ENCODE measurements at regions not wholly inside any gene's neighbourhood (a gene's known extent, or its start where the extent isn't known, plus 50 kb on each side); places are given as distances from the start of the nearest gene placed in this dataset.

DNA sequence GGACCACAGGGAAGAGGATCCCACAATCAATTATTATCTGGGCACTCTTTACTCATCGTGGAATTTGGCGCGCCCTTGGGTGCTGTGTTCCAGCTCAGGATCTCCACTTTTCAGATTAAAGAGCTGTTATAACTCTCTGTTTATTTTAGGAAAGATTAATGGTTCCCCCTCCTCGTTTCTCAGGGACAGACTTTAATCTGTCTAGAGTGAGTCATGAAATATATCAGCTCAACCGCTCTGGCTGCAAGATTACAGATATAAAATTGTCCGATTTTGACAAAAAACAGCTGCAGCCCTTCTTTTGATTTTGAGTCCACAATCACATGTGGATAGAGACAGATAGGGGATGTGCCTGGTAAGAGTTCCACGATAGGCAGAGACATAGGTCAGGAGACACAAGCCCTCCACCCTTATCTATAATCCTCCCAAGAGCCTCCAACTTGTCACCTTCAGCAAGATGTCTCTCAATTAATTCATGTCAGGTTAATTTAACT is 77.6 kb upstream of the ANKRD55 start (continued):
- TF ChIP-seq HES1 (IDR thresholded peaks at IDR 0.05; ENCODE audit: low read depth), result peak; percentile 94
- TF ChIP-seq SMAD3 (CRISPR knock-in tag; conservative IDR thresholded peaks at IDR 0.05), result no peak
- peak; percentile 93 for TF ChIP-seq TCF3 (CRISPR knock-in tag; IDR thresholded peaks at IDR 0.05)
- TF ChIP-seq L3MBTL2 (IDR thresholded peaks at IDR 0.05), result peak; percentile 33; the same call in 1 of the 2 replicates
- TF ChIP-seq, protein P1, sequence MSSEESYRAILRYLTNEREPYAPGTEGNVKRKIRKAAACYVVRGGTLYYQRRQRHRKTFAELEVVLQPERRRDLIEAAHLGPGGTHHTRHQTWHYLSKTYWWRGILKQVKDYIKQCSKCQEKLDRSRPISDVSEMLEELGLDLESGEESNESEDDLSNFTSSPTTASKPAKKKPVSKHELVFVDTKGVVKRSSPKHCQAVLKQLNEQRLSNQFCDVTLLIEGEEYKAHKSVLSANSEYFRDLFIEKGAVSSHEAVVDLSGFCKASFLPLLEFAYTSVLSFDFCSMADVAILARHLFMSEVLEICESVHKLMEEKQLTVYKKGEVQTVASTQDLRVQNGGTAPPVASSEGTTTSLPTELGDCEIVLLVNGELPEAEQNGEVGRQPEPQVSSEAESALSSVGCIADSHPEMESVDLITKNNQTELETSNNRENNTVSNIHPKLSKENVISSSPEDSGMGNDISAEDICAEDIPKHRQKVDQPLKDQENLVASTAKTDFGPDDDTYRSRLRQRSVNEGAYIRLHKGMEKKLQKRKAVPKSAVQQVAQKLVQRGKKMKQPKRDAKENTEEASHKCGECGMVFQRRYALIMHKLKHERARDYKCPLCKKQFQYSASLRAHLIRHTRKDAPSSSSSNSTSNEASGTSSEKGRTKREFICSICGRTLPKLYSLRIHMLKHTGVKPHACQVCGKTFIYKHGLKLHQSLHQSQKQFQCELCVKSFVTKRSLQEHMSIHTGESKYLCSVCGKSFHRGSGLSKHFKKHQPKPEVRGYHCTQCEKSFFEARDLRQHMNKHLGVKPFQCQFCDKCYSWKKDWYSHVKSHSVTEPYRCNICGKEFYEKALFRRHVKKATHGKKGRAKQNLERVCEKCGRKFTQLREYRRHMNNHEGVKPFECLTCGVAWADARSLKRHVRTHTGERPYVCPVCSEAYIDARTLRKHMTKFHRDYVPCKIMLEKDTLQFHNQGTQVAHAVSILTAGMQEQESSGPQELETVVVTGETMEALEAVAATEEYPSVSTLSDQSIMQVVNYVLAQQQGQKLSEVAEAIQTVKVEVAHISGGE (CRISPR knock-in tag; IDR thresholded peaks at IDR 0.05), result peak in 1 of 3 experiments; percentile 73; a peak in 2 of 6 replicates
- peak; percentile 20; the same call in 1 of the 2 replicates for TF ChIP-seq ADNP (tag; IDR thresholded peaks at IDR 0.05)
- TF ChIP-seq BCLAF1 (IDR thresholded peaks at IDR 0.05; ENCODE audit: borderline replicate concordance in 1 of 2, control insufficient read depth in 1 of 2, low read depth in 2 of 2, low read length in 1 of 2), result no peak
- TF ChIP-seq ZEB2 (IDR thresholded peaks at IDR 0.05), result peak; percentile 42; the same call in 1 of the 2 replicates
- peak; percentile 70; the same call in 1 of the 2 replicates for TF ChIP-seq ZNF584 (CRISPR knock-in tag; IDR thresholded peaks at IDR 0.05; ENCODE audit: low read depth)
- TF ChIP-seq NR2C1 (IDR thresholded peaks at IDR 0.05), result no peak
- peak; percentile 51; the same call in 1 of the 2 replicates for TF ChIP-seq NR2C1 (tag; IDR thresholded peaks at IDR 0.05)
- TF ChIP-seq HMG20A (CRISPR knock-in tag; conservative IDR thresholded peaks at IDR 0.05), result no peak
- TF ChIP-seq, protein P2, sequence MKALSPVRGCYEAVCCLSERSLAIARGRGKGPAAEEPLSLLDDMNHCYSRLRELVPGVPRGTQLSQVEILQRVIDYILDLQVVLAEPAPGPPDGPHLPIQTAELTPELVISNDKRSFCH (CRISPR knock-in tag; IDR thresholded peaks at IDR 0.05), result no peak
- TF ChIP-seq, protein P2 (tag; IDR thresholded peaks at IDR 0.05), result peak; percentile 36; the same call in 1 of the 2 replicates
- TF ChIP-seq EZH2 (IDR thresholded peaks at IDR 0.05; ENCODE audit: borderline replicate concordance, low read depth, low read length), result no peak
- peak; percentile 67; the same call in 1 of the 2 replicates for TF ChIP-seq ZNF449 (CRISPR knock-in tag; IDR thresholded peaks at IDR 0.05)
- no peak for TF ChIP-seq SRSF9 (IDR thresholded peaks at IDR 0.05; ENCODE audit: borderline replicate concordance, low read depth, low read length)
- TF ChIP-seq ARID1B (IDR thresholded peaks at IDR 0.05), result peak; percentile 96
- peak; percentile 53 for TF ChIP-seq CREM (IDR thresholded peaks at IDR 0.05; ENCODE audit: low read depth)

Data from K562 (cell line).